Superior temporal gyrus (tissue), 1 donor: ENCODE measurements at regions not wholly inside any gene's neighbourhood (a gene's known extent, or its start where the extent isn't known, plus 50 kb on each side); places are given as distances from the start of the nearest gene placed in this dataset.
A peak's percentile ranks its signal among the peaks of the same experiment; 100 is the strongest.

Experiments
- DNase-seq: peaks from one replicate; pipeline ENCODE4 v3.0.0-alpha.2; 2016; ENCODE audit errors: extremely low spot score

- DNase-seq: no peak
These were observed 88.8 kb upstream of the TNRC6C start for GRCh38 chr17:77869665-77870132.

- no peak for DNase-seq
These were observed 86.3 kb upstream of the TNRC6C start for GRCh38 chr17:77872199-77872598.

DNA sequence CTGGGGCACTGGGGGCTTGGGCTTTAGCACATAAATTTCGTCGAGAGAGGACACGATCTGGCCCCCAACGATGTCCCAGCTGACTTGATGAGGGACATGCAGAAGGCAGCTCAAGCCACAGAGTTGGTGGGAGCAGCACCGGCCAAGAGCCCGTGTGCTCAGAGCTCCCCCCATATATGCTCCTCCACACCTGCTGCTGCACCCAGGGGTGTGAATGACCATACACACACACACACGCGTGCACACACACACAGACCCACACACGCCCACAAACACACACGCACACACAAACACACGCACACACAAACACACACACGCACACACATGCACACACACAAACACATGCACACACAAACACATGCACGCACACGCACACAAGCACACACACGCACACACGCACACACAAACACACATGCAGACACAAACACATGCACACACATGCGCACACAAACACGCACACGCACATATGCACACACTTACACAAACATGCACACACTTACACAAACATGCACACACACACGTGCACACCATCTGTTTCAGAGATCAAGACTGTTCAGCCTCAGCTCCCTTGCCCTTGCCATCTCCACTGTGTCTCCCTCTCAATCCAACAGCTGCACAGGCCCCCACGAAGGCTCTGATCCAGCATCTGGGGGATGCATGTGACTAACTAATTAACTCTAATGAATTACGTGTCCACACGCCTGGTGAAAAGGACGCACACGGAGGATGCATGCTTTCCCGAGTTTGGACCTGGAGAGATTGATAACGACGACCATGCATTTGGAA, 85.6 kb upstream of the TNRC6C start:
- DNase-seq: no peak

DNA sequence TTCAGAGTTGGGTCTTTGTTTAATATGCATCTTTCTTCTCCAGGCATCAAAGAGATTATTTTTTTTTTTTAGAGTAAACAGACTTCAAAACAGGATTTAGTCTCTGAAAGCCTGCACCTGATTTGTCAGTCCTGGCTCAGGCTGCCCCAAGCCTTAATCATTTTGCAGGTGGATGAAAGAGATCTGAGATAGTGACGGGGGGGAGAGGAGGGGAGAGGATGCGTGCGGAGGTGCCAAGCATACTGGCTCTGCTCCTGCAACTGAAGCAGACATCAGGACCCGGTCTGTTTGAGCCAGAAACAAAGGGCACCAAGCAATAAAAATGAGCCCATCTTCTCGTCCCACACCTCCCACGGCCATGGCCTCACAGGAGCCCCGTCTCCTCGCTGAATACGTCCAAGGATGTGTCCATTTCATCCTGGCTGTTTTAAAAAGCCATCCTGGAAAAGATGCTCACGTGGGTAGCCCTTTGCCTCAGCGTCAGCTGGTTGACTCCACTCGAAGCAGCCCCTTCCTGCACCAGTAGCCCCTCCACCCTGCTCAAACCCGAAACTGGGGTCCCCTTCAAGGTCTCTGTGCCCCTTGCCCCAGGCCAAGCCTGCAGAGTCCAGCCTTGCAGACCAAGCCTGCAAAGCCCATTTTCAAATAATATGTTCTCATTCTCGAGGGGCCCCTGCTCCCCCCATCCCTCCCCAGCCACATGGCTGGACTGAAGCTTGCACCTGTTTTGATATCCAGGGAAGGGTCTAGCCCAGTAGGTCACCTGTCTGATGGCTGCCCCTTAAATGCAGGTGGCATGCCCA, 84.8 kb upstream of the TNRC6C start:
- no peak for DNase-seq

- no peak for DNase-seq
These were observed 84.0 kb upstream of the TNRC6C start for GRCh38 chr17:77874303-77875050.

GRCh38 chr17:77875051-77875780, 83.3 kb upstream of the TNRC6C start:
- DNase-seq: no peak

DNA sequence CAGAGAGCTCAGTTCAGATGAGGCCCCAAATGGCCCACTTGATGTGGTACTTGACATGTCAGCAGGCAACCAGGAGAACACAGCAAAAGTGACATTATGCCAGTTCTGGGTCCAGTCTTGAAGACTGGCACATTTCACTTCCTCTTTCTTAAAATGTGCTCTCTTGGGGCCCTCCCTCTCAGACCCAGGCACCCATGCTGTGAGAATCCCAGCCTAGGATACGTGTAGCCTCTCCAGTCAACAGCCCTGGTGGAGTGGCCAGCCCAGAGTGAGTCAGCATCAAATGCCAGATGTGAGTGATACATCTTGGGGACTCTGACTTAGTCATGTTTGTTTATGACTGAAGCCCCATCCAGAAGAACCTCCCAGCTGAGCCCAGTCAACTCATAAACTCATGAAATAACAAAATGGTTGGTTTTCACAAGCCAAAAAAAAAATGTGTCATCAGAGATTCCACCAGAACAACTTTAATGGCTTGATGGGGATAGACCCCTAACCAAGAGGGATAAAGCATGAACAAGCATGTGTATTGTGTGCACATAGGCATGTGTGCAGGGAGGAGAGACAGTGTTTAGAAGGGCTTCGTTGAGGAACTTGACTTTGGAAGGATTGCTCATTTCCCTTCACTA, 82.5 kb upstream of the TNRC6C start:
- no peak for DNase-seq

DNA sequence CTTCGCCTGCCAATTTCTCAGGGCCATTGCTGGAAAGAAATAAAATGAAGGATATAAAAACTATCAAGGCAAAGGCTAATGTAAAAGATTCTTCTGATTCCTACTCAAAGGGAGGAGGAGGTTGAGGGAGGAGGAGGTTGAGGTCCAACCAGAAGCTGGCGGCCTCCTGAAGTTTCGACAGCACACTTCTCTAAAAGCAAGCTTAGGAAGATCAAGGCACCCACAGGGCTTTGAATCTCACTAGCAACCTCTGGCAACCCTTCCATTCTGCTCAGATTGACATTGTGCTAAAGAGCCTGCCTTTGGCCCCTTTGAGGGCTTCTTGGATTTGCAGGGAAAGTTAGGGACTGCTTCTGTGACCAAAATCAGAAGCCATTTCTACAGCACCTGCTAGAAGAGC, 81.5 kb upstream of the TNRC6C start:
- no peak for DNase-seq

DNA sequence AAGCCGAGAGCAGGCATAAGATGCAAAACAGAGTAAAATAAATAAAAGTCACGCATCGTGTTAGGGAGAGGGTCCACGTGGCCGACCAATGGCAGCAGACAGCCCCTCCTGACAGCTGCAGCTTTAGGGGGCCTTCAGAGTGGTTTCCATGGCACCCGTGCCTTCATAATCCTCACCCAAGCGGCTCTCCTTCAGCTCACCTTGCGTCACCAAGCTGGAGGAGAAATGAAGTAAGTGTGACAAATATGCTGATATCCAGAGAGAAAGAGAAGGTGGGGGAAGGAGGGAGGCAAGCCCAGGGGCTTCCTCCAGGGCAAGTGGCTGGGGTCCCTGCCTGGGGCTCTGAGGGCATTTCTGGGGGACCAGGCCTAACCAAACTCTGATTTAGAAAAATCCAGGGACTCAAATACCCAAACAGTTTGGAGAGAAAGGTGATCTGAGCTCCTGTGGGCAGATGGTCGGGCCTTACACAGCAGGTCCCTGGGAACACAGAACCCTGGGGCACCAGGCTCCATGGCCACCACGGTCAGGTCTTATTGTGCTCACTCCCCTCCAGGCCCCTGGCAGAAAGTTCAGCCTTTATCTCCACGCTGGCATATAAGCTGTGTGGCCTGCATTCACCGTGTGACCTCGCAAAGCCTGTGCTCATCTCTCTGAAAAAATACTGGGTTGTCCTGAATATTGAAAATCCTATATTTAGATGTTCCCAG, 80.7 kb upstream of the TNRC6C start:
- no peak for DNase-seq

- DNase-seq: no peak
These were observed 79.1 kb upstream of the TNRC6C start for GRCh38 chr17:77879226-77879895.

DNA sequence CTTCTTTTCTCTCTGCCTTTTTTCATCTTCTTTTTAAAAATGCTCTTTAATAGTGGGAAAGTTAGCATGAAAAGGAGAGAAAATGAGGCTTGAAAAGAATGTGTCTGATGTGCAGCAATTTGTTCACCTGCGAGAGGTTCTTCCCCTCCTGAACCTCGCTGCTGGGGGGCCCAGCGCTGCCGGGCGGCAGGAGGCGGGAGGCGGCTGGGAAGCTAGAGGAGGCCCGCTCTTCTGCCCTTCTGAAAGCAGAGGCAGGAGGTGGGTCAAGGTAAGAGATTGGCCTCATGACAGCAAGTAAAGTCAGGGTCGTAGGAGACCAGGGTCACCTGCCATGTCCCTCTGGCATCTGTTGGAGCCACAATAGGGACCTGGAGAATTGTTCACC, 78.6 kb upstream of the TNRC6C start:
- DNase-seq: no peak

- no peak for DNase-seq
These were observed 77.6 kb upstream of the TNRC6C start for GRCh38 chr17:77880711-77881450.

DNA sequence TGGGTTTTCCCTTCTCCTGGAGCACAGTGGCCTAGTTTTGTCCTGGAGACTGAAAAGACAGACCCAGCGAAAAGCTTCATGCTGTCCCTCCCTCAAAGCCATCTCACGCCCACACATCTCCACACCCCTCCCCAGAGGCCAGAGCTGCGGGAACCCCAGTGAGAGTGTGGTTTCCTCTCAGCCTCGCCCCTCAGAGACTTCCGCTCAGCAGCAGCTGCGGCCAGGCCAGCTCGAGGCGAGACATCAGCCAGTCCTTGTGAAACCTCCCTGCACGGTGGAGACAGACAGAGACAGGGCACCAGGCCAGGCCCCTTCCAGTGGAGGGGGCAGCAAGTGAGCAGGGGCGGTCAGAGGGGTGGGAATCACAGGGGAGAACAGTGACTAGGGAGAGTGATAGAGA, 77.0 kb upstream of the TNRC6C start:
- DNase-seq: no peak

DNA sequence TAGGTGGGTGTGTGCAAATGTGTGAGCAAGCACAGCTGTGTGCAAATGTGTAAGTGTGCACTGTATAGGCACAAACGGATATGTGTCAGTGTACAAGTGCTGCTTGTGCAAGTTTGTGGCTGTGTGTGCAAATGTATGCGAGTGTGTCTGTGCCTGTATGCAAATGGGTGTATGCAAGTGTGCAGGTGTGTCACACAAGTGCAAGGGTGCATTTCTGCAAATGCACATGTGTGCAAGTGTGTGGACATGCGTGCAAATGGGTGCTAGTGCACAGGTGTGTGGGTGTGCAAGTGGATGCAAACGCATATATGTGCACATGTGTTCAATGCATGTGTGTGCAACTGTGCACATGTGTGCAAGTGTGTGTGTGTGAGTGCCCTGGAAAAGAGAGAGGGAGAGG, 76.5 kb upstream of the TNRC6C start:
- no peak for DNase-seq

GRCh38 chr17:77882481-77883212, 75.9 kb upstream of the TNRC6C start:
- DNase-seq: peak; percentile 71

GRCh38 chr17:77883213-77883650, 75.3 kb upstream of the TNRC6C start:
- no peak for DNase-seq

DNA sequence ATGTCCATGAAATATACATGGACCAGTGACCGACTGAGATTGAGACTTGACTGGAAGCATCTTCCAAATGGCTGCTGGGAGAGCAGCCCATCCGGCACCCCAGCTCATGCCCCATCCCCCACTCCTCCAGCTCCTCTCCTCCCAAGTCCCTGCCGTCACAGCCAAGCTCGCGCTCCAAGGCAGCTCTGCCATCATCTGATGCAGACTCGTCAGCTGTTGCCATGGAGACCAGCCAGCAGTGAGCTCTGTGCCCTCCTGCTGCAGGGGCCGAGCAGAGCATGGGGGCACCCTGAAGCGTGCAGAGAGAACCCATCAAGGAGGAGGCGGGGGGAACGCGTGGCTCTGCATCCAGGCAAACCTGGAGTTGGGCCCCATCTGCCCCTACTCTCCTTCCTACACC, 74.5 kb upstream of the TNRC6C start:
- DNase-seq: peak; percentile 93

- DNase-seq: no peak
These were observed 73.4 kb upstream of the TNRC6C start for GRCh38 chr17:77884967-77885641.
